ENCODE measurements at regions not wholly inside any gene's neighbourhood (a gene's known extent, or its start where the extent isn't known, plus 50 kb on each side); places are given as distances from the start of the nearest gene placed in this dataset.
"Not testable (repeated sequence)": the region's sequence is repeated elsewhere in the genome, so short reads cannot be mapped to it uniquely, and the experiment has no call there.

GRCh38 chr2:83369601-83370418, 1089.3 kb downstream of the SUCLG1 start:
- intact Hi-C loops (cut with DNase I) = no loop called here
- Histone ChIP-seq H3K9ac (ENCODE audit: low read depth in 2 of 2, low read length in 2 of 2) (no peak overlapping the region), H3K36me3 (no peaks in the 10 kb centered on the region), H3K27me3 (no peaks in the 10 kb centered on the region), H3K4me3 (no peak overlapping the region), H3K27ac (no peak overlapping the region), H3K4me1 (no peaks in the 10 kb centered on the region), H3K9me3 (no peaks in the 10 kb centered on the region)
- DNase-seq = no peak
- TF ChIP-seq CTCF (IDR thresholded peaks at IDR 0.05) = no peak

GRCh38 chr2:83368916-83369315, 1090.2 kb downstream of the SUCLG1 start:
- no peak overlapping the region for H3K27ac ChIP-seq
- intact Hi-C loops (cut with DNase I) = no loop called here
- no peak overlapping the region for H3K4me3 ChIP-seq
- no peaks in the 10 kb centered on the region for H3K9me3 ChIP-seq
- no peaks in the 10 kb centered on the region for H3K4me1 ChIP-seq
- no peak for DNase-seq
- no peaks in the 10 kb centered on the region for H3K36me3 ChIP-seq
- H3K9ac ChIP-seq (ENCODE audit: low read depth in 2 of 2, low read length in 2 of 2) = no peak overlapping the region
- no peak for TF ChIP-seq CTCF (IDR thresholded peaks at IDR 0.05)
- no peaks in the 10 kb centered on the region for H3K27me3 ChIP-seq

GRCh38 chr2:83368461-83368860, 1090.6 kb downstream of the SUCLG1 start:
- intact Hi-C loops (cut with DNase I) = no loop called here
- no peaks in the 10 kb centered on the region for H3K36me3 ChIP-seq
- H3K27ac ChIP-seq = no peak overlapping the region
- TF ChIP-seq CTCF (IDR thresholded peaks at IDR 0.05) = no peak
- no peaks in the 10 kb centered on the region for H3K9me3 ChIP-seq
- no peaks in the 10 kb centered on the region for H3K27me3 ChIP-seq
- H3K4me3 ChIP-seq = no peak overlapping the region
- DNase-seq = no peak
- H3K4me1 ChIP-seq = no peaks in the 10 kb centered on the region
- no peak overlapping the region for H3K9ac ChIP-seq (ENCODE audit: low read depth in 2 of 2, low read length in 2 of 2)

- intact Hi-C loops (cut with DNase I) = no loop called here
- no peaks in the 10 kb centered on the region for H3K4me1 ChIP-seq
- no peaks in the 10 kb centered on the region for H3K27me3 ChIP-seq
- no peaks in the 10 kb centered on the region for H3K9me3 ChIP-seq
- no peak for TF ChIP-seq CTCF (IDR thresholded peaks at IDR 0.05)
- H3K4me3 ChIP-seq = no peak overlapping the region
- H3K9ac ChIP-seq (ENCODE audit: low read depth in 2 of 2, low read length in 2 of 2) = no peak overlapping the region
- no peak overlapping the region for H3K27ac ChIP-seq
- no peaks in the 10 kb centered on the region for H3K36me3 ChIP-seq
- DNase-seq = no peak
These were observed 1093.6 kb downstream of the SUCLG1 start for GRCh38 chr2:83365476-83365875.

GRCh38 chr2:83364264-83364663, 1094.8 kb downstream of the SUCLG1 start:
- no peak for DNase-seq
- Histone ChIP-seq H3K9ac (ENCODE audit: low read depth in 2 of 2, low read length in 2 of 2) (no peak overlapping the region), H3K27me3 (no peaks in the 10 kb centered on the region), H3K36me3 (no peaks in the 10 kb centered on the region), H3K9me3 (no peaks in the 10 kb centered on the region), H3K4me3 (no peak overlapping the region), H3K4me1 (no peaks in the 10 kb centered on the region), H3K27ac (no peak overlapping the region)
- intact Hi-C loops (cut with DNase I) = no loop called here
- no peak for TF ChIP-seq CTCF (IDR thresholded peaks at IDR 0.05)

GRCh38 chr2:83363138-83363537, 1095.9 kb downstream of the SUCLG1 start:
- H3K4me3 ChIP-seq; intact Hi-C loops (cut with DNase I); H3K9ac ChIP-seq (ENCODE audit: low read depth in 2 of 2, low read length in 2 of 2); H3K27me3 ChIP-seq; H3K4me1 ChIP-seq; DNase-seq; H3K9me3 ChIP-seq; H3K36me3 ChIP-seq; H3K27ac ChIP-seq: not testable (repeated sequence)
